Activated T-cell treated with anti-CD3 and anti-CD28 coated beads, Interleukin-2, amount 50 U/mL, for 1 hour (primary cell): ENCODE measurements at regions not wholly inside any gene's neighbourhood (a gene's known extent, or its start where the extent isn't known, plus 50 kb on each side); places are given as distances from the start of the nearest gene placed in this dataset.
"Not testable (repeated sequence)": the region's sequence is repeated elsewhere in the genome, so short reads cannot be mapped to it uniquely, and the experiment has no call there.

Experiments
- DNase-seq: peaks from one replicate; pipeline ENCODE4 v3.0.0-alpha.2; 2020

GRCh38 chr2:14994721-14995120, 362.2 kb downstream of the LRATD1 start:
- no peak for DNase-seq

GRCh38 chr2:14996351-14997014, 364.0 kb downstream of the LRATD1 start:
- DNase-seq: no peak

GRCh38 chr2:14998546-14998945, 366.0 kb downstream of the LRATD1 start:
- DNase-seq: no peak

DNA sequence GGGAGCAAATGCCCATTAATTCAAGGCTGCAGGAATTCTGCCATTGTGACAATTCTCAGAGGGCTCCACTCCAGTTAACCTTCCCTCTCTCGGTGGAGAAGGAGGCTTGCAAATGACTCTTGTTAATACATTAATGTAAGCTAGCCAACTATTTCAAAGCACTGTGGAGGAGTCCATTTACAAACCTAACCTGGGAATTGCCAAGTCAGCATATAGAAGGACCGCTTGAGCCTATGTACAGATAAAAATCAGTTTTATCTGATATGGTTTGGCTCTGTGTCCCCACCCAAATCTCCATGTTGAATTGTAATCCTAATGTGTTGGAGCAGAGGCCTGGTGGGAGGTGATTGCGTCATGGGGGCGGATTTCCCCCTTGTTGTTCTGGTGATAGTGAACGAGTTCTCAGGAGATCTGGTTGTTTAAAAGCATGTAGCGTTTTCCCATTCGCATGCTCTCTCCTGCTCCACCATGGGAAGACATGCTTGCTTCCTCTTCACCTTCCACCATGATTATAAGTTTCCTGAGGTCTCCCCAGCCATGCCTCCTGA, 366.7 kb downstream of the LRATD1 start:
- no peak for DNase-seq

GRCh38 chr2:15002519-15002918, 370.0 kb downstream of the LRATD1 start:
- not testable (repeated sequence) for DNase-seq

DNA sequence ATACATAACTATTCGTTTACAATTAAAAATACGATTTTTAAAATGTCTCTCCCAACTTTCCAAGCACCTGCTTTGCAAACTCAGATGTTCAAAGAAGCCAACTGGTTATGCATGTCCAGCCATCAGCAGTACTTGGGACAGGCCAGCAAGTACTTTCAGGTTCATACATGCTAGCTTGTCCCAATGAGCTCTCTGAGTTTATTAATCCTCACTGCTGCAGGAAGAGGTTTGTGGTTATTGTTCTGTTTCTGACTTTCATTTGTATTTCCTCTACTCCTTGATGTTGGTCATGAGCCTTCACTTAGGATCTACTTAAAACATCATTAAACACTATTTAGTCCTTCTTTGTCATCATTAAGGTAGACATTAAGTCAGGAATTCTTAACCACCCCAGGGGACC, 374.1 kb downstream of the LRATD1 start:
- no peak for DNase-seq

- no peak for DNase-seq
Measured at GRCh38 chr2:15009681-15010080, 377.2 kb downstream of the LRATD1 start.

- no peak for DNase-seq
Measured at GRCh38 chr2:15010346-15010745, 377.8 kb downstream of the LRATD1 start.

- no peak for DNase-seq
Measured at GRCh38 chr2:15018814-15019213, 386.3 kb downstream of the LRATD1 start.

DNA sequence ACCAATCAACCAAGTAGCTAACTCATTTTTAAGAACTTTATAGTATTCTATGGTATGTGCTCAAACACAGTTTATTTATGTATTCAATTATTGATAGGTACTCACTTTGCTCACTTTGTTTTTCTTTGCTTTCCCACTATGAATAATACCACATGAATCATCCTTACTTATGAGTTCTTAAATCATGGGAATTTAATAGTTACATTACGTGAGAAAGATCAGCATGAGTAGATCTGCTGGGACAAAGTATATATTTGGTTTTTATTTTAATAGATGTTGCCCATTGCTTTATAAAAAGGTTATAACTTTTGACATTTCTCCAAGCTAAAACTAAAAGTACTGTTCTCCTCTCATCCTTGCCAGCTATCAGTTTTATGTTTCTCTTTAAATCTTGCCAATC, 390.7 kb downstream of the LRATD1 start:
- no peak for DNase-seq

DNA sequence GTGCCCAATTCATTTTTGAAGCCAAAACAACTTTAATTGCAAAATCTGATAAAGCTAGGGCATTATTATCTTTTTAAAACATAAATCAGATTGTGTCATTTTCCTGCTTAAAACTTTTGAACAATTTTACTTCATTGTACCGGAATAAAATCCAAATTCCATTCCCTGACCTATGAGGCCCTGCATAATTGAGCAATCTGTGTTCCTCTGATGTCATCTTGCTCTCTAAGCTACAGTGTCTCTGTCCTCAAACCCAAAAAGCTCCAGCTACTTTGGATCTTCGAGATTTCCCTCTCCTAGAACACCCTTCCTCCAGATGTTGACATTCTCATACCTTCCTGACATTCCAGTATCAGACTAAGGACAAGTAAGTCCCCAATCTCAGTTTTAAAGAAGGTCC, 395.9 kb downstream of the LRATD1 start:
- DNase-seq: no peak

DNA sequence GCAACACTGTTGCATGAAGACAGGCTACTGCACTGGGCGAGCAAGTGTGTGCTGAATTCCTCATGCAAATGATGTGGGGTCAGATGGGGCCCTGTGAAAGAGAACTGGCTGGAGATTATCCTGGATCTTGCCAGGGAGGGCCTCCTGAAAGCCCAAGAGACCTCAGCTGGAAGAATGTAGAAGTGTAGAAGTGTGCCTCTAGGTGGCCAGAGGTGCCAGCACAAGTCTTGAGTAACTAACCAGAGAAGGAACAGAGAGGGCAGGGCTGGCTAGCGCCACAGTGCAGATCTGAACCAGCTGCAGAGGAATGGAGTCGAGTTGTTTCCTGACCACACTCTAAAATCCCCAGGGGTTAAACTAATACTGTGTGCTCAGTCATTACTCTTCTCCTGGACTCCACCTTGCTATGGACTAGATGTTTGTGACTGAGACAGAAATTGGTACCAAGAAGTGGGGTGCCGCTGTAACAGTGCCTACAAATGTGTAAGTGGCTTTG, 399.3 kb downstream of the LRATD1 start:
- no peak for DNase-seq

DNA sequence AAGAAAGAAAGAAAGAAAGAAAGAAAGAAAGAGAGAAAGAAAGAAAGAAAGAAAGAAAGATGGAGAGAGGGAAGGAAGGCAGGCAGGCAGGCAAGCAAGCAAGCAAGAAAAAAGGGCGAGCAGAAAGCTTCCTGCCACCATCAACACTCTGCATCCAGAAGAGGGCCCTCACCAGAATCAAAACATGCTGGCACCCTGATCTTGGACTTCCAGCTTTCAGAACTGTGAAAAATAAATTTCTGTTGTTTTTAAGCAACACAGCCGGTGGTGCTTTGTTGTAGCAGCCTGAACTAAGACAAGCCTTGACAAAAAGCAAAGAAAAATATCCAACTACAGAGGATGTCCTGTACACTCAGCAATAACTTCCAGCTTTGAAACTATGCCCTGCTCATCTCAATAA, 401.7 kb downstream of the LRATD1 start:
- DNase-seq: no peak

DNA sequence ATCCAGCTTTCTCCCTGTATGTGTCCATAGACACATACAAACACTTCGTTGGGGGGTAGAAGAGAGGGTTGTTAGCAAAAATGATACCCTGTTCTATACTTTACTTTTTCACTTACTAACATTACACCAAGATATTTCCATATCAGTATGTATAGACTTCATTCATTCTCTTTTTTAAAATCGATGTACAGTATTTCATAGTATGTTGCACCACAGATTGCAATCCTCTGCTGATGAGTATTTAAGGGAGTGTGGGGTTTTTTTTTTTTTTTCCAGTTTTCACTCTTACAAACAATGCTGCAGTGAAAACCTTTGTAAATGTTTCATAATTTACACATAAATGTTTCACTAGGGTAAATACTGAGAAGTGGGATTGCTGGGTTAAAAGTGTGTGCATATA, 402.3 kb downstream of the LRATD1 start:
- no peak for DNase-seq

DNA sequence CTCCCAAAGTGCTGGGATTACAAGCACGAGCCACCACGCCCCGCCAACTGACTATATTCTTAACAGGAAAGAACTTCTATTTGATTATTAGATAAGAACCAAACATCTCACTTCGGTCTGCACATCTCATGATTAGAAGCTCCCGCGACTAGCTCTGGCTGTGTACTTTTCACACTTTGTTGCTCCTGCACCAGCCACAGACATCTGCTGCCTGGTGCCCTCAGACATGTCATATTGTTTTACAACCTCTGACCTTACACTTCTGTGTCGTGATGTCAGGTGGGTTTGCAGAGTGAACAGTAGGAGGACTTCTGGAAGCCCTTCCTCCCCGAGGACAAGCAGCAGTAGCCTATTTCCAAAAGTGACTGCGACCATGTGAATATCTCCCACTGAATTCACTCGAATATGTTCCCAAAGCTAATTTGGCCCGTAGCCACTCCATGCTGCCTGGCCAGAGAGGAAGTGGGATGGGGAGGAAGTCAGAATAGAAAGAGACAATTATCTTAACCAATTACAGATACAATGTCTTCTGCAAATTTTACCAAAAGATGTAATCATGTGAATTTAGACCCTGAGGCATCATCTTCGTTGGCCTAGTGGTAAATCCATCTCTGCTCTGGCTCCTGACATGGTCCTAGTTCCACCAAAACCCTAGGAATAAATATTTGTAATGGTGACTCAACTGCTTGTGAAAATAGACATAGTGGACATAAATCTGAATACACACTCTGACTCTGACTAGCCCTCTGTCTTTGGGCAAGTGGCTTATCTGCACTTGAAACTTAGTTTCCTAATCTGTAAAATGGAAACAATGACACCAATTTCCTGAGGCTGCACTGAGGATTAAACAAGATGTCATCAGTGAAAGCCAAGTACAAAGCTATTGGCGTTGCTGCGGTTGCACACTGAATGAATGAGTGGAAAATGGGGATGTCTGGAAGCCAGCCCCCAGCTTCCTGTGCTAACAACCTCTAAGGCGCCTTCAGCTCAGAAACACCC, 406.1 kb downstream of the LRATD1 start:
- no peak for DNase-seq

GRCh38 chr2:15040429-15041084, 408.0 kb downstream of the LRATD1 start:
- no peak for DNase-seq

- no peak for DNase-seq
Measured at GRCh38 chr2:15041429-15041837, 408.9 kb downstream of the LRATD1 start.

DNA sequence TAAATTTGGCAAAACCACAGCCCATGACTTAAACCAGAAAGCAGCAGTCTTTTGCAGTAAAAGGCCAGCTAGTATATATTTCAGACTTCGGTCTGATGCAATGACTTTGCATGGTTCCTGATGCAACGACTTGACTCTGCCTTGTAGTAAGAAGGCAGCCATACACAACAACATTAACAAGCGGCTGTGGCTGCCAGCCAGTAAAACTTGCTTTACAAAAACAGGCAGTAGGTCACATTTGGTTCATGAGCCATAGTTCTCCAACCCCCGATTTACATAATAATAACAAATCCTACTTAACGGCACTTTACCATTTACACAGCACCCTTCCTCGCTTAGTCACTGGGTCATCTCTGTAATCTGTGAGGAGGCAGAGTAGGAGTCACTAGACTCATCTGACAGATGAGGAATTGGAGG, 410.3 kb downstream of the LRATD1 start:
- DNase-seq: no peak

- no peak for DNase-seq
Measured at GRCh38 chr2:15043336-15044058, 411.0 kb downstream of the LRATD1 start.

DNA sequence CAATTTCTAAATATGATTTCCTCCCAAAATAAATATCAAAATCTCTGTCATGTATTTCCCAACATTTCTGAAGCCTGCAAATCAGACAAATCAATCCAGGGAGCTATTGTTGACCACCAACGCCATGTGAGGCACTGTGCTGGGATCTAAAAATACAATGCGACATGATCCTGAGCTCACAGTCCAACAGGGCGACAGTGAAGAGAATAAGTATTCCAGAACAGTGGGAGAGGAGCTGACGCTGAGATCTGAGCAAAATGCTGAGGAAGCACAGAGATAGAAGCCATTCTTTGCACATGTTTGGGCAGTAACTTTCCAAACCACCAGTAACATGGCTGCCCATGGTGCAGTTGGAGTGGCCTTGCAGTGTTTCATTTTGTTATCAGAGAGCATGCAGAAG, 412.5 kb downstream of the LRATD1 start:
- DNase-seq: no peak

GRCh38 chr2:15047184-15047583, 414.7 kb downstream of the LRATD1 start:
- DNase-seq: no peak

DNA sequence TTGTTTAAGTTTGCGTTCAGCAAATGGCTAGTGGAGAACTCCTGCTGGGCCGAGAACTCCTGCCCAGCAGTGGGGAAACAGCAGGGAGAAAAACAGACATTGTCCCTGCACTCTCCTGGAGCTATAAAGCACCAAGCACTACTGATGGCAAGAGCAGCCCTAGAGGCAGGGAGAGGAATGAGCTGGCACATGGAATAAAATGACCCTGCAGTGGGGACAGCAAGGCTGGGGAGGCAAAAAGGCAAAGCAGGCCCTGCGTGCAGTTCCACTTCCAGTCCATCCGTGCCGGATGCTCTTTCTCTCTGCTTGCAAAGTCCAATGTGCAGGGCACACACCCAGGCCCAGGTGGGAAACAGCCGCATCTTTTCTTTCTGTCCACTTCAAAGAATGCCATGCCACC, 415.5 kb downstream of the LRATD1 start:
- no peak for DNase-seq
